TTC549 (cell line): ENCODE measurements at regions not wholly inside any gene's neighbourhood (a gene's known extent, or its start where the extent isn't known, plus 50 kb on each side); places are given as distances from the start of the nearest gene placed in this dataset.
"Not testable (repeated sequence)": the region's sequence is repeated elsewhere in the genome, so short reads cannot be mapped to it uniquely, and the experiment has no call there.

ENCODE experiments used
- FAIRE-seq: peaks from 2 replicates; lab custom pipeline; 2012; peaks lifted over from hg19 to GRCh38; lab: Jason Lieb, UNC

GRCh38 chr2:204364860-204365535, 180.3 kb upstream of the PARD3B start:
- FAIRE-seq: no peak

DNA sequence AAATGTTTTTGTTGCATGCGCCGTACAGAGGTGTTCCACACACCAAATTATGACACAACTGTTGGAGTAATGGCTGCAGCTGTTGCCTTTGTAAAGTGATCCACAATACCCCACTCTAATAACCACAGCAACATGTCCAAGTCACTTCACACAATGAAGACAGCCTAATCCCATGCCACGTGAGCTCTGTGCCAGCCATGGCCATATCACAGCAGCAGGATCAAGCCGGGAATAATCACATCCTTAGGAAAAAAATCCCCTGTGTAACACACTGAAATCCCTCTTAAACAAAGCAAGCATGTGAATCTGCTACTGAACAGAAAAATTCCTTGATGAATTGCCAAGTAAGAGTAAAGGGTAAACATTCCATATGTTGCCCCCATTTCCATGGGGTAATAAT, 179.5 kb upstream of the PARD3B start:
- FAIRE-seq: no peak

- no peak for FAIRE-seq
Measured at GRCh38 chr2:204367466-204367865, 177.8 kb upstream of the PARD3B start.

GRCh38 chr2:204370172-204370718, 175.0 kb upstream of the PARD3B start:
- FAIRE-seq: no peak

- no peak for FAIRE-seq
Measured at GRCh38 chr2:204373942-204374341, 171.3 kb upstream of the PARD3B start.

DNA sequence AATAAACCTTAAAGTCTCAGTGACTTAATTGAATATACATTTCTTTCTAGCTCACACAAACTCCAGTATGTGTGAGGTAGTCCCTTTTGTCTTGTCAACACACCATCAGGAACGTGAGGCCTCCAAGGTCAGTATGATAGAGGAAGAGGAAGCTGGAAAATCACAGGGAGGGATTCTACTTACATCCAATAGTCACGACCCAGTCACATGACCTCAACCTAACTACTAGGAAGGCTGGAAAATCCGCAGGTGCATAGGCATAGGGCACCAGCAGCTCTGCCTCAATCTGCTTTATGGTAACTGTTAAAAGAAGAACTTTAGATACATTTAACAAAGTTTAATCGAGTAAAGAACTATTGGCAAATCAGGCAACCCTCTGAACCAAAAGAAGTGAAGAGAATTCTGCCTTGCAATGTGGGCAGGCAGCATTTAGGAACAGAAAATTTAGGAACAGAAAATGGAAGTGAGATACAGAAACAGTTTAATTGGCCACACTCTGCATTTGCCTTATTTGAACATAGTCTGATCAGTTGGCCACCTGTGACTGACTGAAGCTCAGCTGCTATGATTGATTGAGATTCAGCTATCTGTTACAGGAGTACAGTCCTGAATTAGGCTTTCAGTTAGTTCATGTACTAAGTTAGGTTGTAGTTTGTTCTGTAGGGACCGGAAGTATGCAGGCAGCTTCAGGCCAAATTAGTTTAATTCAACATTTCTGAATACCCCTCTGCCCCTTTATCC, 165.0 kb upstream of the PARD3B start:
- no peak for FAIRE-seq

DNA sequence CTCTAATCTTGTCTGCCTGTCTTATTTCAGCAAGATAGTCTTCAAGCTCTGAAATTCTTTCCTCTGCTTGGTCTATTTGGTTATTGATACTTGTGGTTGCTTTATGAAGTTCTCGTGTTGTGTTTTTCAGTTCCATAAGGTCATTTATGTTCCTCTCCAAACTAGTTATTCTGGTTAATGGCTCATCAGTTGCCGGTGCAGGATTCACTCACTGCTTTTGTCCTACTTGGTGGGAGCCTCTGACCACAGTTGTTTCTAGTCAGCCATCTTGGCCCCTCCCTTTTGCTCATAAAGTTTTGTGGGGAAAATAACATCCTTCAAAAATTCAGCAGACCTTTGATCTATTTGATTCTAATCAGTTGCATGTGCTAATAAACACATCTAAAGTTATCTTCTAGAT, 158.6 kb upstream of the PARD3B start:
- no peak for FAIRE-seq

- no peak for FAIRE-seq
Measured at GRCh38 chr2:204389120-204389519, 156.2 kb upstream of the PARD3B start.

DNA sequence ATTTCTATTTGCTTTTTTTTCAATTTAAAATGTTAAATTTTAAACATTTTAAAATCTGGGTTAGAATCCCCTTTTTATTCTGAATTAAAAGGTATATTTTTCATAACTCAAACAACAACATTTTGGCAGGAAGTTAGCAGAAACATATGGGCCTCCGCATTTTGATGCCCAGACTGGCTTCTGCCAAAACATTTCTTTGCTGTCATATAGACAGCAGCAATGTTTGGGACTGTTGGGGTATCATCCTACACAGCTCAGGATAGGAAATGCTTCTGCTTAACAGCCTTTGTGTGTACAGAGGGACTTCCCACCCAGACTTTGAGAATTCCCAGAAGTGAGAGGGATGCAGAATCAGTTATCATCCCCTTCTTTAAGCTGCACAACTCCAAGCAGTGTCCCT, 155.4 kb upstream of the PARD3B start:
- no peak for FAIRE-seq

DNA sequence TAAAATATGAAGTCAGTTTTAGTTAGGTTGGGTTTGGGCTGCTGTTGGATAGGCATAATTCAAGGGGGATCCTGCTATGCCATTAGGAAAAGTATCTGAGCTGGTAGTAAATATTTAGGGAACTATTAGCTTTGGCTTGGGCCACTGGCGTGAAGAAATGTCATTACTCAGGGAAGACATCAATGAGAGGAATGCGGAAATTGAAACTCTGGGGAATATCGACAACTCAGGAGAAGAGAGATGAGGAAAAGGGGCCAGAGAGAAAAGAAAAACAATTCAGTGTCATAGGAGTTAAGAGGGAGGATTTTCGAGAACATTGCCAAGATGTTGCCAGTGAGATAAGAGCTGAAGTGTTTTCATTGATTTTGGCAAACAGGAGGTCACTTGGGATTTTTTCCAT, 149.7 kb upstream of the PARD3B start:
- no peak for FAIRE-seq

DNA sequence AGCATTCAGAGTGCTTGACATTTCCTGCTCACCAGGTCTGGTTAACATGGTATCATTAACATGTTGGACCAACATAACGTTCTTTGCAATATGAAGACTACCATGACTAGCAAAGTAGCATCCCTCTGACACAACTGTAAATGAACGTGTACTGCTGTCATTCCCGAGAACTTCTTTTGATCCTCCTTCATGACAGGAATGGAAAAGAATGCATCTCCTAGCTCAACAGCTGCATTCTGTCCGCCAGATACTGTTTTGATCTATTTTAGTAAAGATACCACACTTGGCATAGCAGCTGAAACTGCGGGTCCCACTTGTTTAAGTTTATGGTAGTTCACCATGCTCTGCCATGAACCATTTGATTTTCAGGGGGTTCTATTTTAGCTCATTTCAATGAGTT, 144.2 kb upstream of the PARD3B start:
- FAIRE-seq: no peak

- no peak for FAIRE-seq
Measured at GRCh38 chr2:204407204-204408014, 137.9 kb upstream of the PARD3B start.

- FAIRE-seq: not testable (repeated sequence)
Measured at GRCh38 chr2:204412782-204413181, 132.5 kb upstream of the PARD3B start.

- no peak for FAIRE-seq
Measured at GRCh38 chr2:204415406-204416181, 129.7 kb upstream of the PARD3B start.

GRCh38 chr2:204416236-204416635, 129.0 kb upstream of the PARD3B start:
- no peak for FAIRE-seq

DNA sequence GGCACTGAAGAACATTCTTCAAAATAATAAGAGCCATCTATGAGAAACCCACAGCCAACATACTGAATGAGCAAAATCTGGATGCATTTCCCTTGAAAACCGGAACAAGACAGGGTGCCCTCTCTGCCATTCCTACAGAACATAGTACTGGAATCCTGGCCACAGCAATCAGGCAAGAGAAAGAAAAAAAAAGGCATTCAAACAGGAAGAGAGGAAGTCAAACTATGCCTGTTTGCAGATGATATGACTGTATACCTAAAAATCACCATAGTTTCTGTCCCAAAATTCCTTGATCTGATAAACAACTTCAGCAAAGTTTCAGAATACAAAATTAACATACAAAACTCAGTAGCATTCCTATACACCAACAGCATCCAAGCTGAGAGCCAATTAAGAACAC, 119.5 kb upstream of the PARD3B start:
- no peak for FAIRE-seq

- no peak for FAIRE-seq
Measured at GRCh38 chr2:204428675-204429074, 116.6 kb upstream of the PARD3B start.

- no peak for FAIRE-seq
Measured at GRCh38 chr2:204431529-204431928, 113.7 kb upstream of the PARD3B start.

- no peak for FAIRE-seq
Measured at GRCh38 chr2:204432196-204432595, 113.1 kb upstream of the PARD3B start.

- no peak for FAIRE-seq
Measured at GRCh38 chr2:204434660-204435462, 110.4 kb upstream of the PARD3B start.

- FAIRE-seq: no peak
Measured at GRCh38 chr2:204436230-204436629, 109.0 kb upstream of the PARD3B start.
